Astrocyte of the cerebellum (primary cell): ENCODE measurements at regions not wholly inside any gene's neighbourhood (a gene's known extent, or its start where the extent isn't known, plus 50 kb on each side); places are given as distances from the start of the nearest gene placed in this dataset.

Source experiments
- DNase-seq: peaks from one replicate; pipeline ENCODE4 v3.0.0-alpha.2; 2011; ENCODE audit warnings: low read depth
- H3K4me3 ChIP-seq: 2 replicates; pipeline ENCODE4 v1.5.1; 2011; ENCODE audit warnings: mild to moderate bottlenecking, low read depth, low read length, moderate library complexity
- in situ Hi-C: cut with HindIII; loops from 2 replicates; pipeline ENCODE4 v1.10.0; 2017; ENCODE audit warnings: low sequenced_read_pairs
- TF ChIP-seq, protein P1 (sequence below): IDR thresholded peaks from 2 replicates; pipeline ENCODE4 v1.5.1; 2012; ENCODE audit warnings: low read length, low read depth, moderate library complexity, mild to moderate bottlenecking; ENCODE audit errors: missing control alignments

- no peak overlapping the region for H3K4me3 ChIP-seq
- DNase-seq, result no peak
Observed at GRCh38 chr11:37038911-37039310, 440.9 kb upstream of the RAG2 start.

DNA sequence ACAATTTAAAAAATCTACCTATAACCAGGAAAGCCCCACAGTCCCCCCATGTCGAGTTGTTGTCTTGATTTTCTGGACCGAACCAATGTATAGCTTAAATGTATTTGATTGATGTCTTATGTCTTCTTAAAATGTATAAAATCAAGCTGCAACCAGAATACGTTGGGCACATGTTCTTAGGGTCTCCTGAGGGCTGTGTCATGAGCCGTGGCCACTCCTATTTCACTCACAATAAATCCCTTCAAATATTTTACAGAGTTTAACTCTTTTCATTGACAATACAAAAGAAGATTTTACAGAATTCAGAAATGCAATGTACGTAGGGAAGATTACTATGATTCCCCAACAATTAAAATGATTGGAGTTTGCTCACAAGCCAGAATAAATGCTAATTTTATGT, 428.7 kb upstream of the RAG2 start:
- no peak overlapping the region for H3K4me3 ChIP-seq
- TF ChIP-seq, protein P1, sequence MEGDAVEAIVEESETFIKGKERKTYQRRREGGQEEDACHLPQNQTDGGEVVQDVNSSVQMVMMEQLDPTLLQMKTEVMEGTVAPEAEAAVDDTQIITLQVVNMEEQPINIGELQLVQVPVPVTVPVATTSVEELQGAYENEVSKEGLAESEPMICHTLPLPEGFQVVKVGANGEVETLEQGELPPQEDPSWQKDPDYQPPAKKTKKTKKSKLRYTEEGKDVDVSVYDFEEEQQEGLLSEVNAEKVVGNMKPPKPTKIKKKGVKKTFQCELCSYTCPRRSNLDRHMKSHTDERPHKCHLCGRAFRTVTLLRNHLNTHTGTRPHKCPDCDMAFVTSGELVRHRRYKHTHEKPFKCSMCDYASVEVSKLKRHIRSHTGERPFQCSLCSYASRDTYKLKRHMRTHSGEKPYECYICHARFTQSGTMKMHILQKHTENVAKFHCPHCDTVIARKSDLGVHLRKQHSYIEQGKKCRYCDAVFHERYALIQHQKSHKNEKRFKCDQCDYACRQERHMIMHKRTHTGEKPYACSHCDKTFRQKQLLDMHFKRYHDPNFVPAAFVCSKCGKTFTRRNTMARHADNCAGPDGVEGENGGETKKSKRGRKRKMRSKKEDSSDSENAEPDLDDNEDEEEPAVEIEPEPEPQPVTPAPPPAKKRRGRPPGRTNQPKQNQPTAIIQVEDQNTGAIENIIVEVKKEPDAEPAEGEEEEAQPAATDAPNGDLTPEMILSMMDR, result no peak
- in situ Hi-C loops, result no loop called here
- DNase-seq, result no peak

More at GRCh38 chr11:37038911-37039310, 440.9 kb upstream of the RAG2 start:
- TF ChIP-seq, protein P1, result no peak
- in situ Hi-C loops, result no loop called here

- in situ Hi-C loops, result no loop called here
- TF ChIP-seq, protein P1, result no peak
- no peak for DNase-seq
- H3K4me3 ChIP-seq, result no peak overlapping the region
Observed at GRCh38 chr11:37026326-37026725, 428.3 kb upstream of the RAG2 start.

DNA sequence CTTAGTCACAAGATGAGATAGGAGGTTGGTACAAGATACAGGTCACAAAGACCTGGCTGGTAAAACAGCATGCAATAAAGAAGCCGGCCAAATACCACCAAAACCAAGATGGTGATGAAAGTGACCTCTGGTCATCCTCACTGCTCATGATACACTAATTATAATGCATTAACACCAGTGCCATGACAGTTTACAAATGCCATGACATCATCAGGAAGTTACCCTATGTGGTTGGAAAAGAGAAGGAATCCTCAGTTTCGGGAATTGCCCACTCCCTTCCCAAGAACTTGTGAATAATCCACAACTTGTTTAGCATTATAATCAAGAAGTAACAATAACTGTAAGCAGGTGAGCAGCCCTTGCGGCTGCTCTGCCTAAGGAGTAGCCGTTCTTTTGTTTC, 408.5 kb upstream of the RAG2 start:
- TF ChIP-seq, protein P1, result no peak
- in situ Hi-C loops, result no loop called here
- no peak for DNase-seq
- H3K4me3 ChIP-seq, result no peak overlapping the region

DNA sequence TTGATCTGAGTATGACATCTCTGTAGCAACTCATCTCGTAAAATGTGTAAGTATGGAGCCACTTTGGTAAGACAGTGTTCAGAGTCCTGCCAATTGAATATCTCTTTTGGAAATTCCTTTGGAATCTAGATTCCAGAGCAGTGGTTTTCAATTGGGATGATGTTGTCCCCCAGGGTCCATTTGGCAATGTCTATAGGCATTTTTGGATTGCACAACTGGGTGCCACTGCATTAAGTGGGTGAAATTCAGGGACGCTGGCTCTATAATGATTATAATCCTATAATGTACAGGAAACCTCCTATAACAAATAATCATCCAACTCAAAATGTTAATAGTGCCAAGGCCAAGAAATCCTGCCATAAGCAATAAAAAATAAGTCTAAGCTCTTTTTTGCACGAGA, 404.8 kb upstream of the RAG2 start:
- TF ChIP-seq, protein P1, result no peak
- in situ Hi-C loops, result no loop called here
- DNase-seq, result no peak
- H3K4me3 ChIP-seq, result no peak overlapping the region

- TF ChIP-seq, protein P1, result no peak
- DNase-seq, result no peak
- H3K4me3 ChIP-seq, result no peak overlapping the region
- in situ Hi-C loops, result no loop called here
Observed at GRCh38 chr11:36997656-36998055, 399.6 kb upstream of the RAG2 start.

DNA sequence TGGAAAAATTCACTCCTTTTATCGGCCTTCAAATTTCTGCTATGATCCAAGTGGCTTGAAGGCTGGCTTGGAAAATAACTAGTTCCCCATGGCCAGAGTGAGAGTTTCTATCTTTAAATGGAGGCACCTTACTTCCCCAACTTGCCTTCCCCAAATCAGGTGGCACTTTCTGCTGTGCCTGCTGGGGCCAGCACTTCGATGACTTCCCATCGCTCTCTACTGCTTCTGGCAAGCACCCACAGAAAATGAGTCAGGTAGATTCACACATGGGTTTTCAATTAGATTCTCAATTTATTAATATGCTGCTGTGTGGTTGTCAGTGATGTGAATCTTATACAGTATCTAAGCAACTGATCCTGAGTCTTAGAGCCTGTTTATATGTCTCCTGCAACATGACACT, 398.8 kb upstream of the RAG2 start:
- TF ChIP-seq, protein P1, result no peak
- no peak overlapping the region for H3K4me3 ChIP-seq
- in situ Hi-C loops, result no loop called here
- DNase-seq, result no peak
